ENCODE measurements at regions not wholly inside any gene's neighbourhood (a gene's known extent, or its start where the extent isn't known, plus 50 kb on each side); places are given as distances from the start of the nearest gene placed in this dataset.

GRCh38 chr11:29125606-29126005, 891.2 kb downstream of the KCNA4 start (continued):
- TF ChIP-seq PATZ1 (tag by site-specific recombination; IDR thresholded peaks at IDR 0.05), result no peak

- POLR2A ChIA-PET, result no interaction called here
- H3K4me1 ChIP-seq (ENCODE audit: control insufficient read depth, insufficient read depth, low read length), result no peaks in the 10 kb centered on the region
- CTCF ChIA-PET, result no interaction called here
- no peak overlapping the region for H3K27ac ChIP-seq (ENCODE audit: extremely low read depth, low read depth, low read length)
- H3K9me3 ChIP-seq (ENCODE audit: control insufficient read depth, insufficient read depth, low read depth, low read length), result no peaks in the 10 kb centered on the region
- H3K4me3 ChIP-seq (ENCODE audit: low read depth, low read length), result no peak overlapping the region
- TF ChIP-seq PRDM6 (tag by site-specific recombination; IDR thresholded peaks at IDR 0.05) (no peak), ZNF645 (tag by site-specific recombination; IDR thresholded peaks at IDR 0.05) (no peak), ZFP37 (tag by site-specific recombination; IDR thresholded peaks at IDR 0.05) (no peak), KLF7 (tag by site-specific recombination; IDR thresholded peaks at IDR 0.05; ENCODE audit: borderline replicate concordance) (no peak), ZNF654 (tag by site-specific recombination; IDR thresholded peaks at IDR 0.05; ENCODE audit: low read depth) (no peak)
- no peaks in the 10 kb centered on the region for H3K36me3 ChIP-seq (ENCODE audit: control insufficient read depth in 2 of 2, insufficient read depth in 1 of 2, low read length in 2 of 2)
Observed at GRCh38 chr11:29124470-29124869, 892.4 kb downstream of the KCNA4 start.

GRCh38 chr11:29119707-29120618, 896.9 kb downstream of the KCNA4 start:
- H3K36me3 ChIP-seq (ENCODE audit: control insufficient read depth in 2 of 2, insufficient read depth in 1 of 2, low read length in 2 of 2), result no peaks in the 10 kb centered on the region
- H3K4me1 ChIP-seq (ENCODE audit: control insufficient read depth, insufficient read depth, low read length), result no peaks in the 10 kb centered on the region
- H3K9me3 ChIP-seq (ENCODE audit: control insufficient read depth, insufficient read depth, low read depth, low read length), result no peaks in the 10 kb centered on the region
- no peak overlapping the region for H3K27ac ChIP-seq (ENCODE audit: extremely low read depth, low read depth, low read length)
- TF ChIP-seq ZSCAN30 (tag by site-specific recombination; IDR thresholded peaks at IDR 0.05) (no peak), FEZF1 (tag by site-specific recombination; IDR thresholded peaks at IDR 0.05) (peak; percentile 53; the same call in 1 of the 2 replicates), ZNF701 (tag by site-specific recombination; IDR thresholded peaks at IDR 0.05) (no peak), ZNF350 (tag by site-specific recombination; IDR thresholded peaks at IDR 0.05) (no peak), SP2 (tag by site-specific recombination; IDR thresholded peaks at IDR 0.05) (no peak), TSHZ1 (tag by site-specific recombination; IDR thresholded peaks at IDR 0.05; ENCODE audit: borderline replicate concordance) (no peak)
- ChIA-PET CTCF (interaction anchor here (0.5 to 1.3 kb wide), 4 partner anchors 134 to 421 kb away, joined by 3 to 5 read pairs (median 4); no protein-coding TSS in a partner anchor), POLR2A (no interaction called here)
- peak overlapping the region; percentile 18; the same call in 1 of the 2 replicates for H3K4me3 ChIP-seq (ENCODE audit: low read depth, low read length)
